GM12878 (cell line): ENCODE measurements at regions not wholly inside any gene's neighbourhood (a gene's known extent, or its start where the extent isn't known, plus 50 kb on each side); places are given as distances from the start of the nearest gene placed in this dataset.
"Not testable (repeated sequence)": the region's sequence is repeated elsewhere in the genome, so short reads cannot be mapped to it uniquely, and the experiment has no call there.

Experiments
- POLR2A ChIP-seq: IDR thresholded peaks from 2 replicates; pipeline ENCODE4 v1.6.1; 2011; ENCODE audit warnings: low read depth, mild to moderate bottlenecking, low read length
- RAD21 ChIP-seq: IDR thresholded peaks from 2 replicates; pipeline ENCODE4 v1.6.1; 2011; ENCODE audit warnings: mild to moderate bottlenecking, low read depth, low read length, moderate library complexity; ENCODE audit not compliant: insufficient read depth

DNA sequence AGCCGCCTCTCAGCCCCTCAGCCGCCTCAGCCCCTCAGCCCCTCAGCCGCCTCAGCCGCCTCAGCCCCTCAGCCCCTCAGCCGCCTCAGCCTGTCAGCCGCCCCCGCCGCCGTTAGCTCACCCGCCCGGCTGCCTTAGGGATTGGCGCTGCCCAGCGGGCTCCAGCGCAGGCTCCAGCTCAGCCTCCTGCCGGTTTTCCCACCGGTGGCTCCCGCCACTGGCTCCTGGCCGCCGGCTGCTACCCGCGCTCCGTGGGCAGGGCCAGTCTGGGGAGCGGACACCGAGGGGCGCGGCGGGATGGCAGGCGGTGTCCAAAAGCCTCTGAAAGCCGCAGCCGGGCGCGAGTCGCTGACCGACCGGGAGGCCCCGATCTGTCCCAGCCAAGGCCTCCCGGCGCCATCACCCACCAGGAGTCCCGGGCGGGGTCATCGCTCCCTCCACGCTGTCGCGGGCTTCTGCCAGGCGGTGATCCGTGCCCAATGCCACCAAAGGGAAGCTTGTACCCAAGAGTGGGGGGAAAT lies 1532.7 kb downstream of the REEP3 start:
- not testable (repeated sequence) for TF ChIP-seq POLR2A, RAD21
